ENCODE measurements at regions not wholly inside any gene's neighbourhood (a gene's known extent, or its start where the extent isn't known, plus 50 kb on each side); places are given as distances from the start of the nearest gene placed in this dataset.

- Histone ChIP-seq H3K4me2 (ENCODE audit: low read length) (no peak overlapping the region), H3K9me2 (ENCODE audit: insufficient read depth, low read length) (no peaks in the 10 kb centered on the region), H3K36me3 (ENCODE audit: insufficient read depth, low read length) (no peaks in the 10 kb centered on the region), H3K27ac (ENCODE audit: low read depth, low read length, poor library complexity, severe bottlenecking) (no peak overlapping the region), H3K4me1 (ENCODE audit: insufficient read depth, low read length, poor library complexity, severe bottlenecking) (no peaks in the 10 kb centered on the region), H3K4me3 (ENCODE audit: low read depth, low read length, poor library complexity, severe bottlenecking) (no peak overlapping the region), H3K9me3 (ENCODE audit: low read length) (no peaks in the 10 kb centered on the region), H4K20me1 (ENCODE audit: insufficient read depth, low read length) (no peaks in the 10 kb centered on the region), H2AFZ (ENCODE audit: low read length) (no peak overlapping the region), H3K79me2 (ENCODE audit: insufficient read depth, low read depth, low read length) (no peaks in the 10 kb centered on the region)
- ChIA-PET POLR2A (no interaction called here), CTCF (ENCODE audit: unreplicated experiment) (no interaction called here)
- BruUV-seq (replicated peaks): no TSS peak
- no peak for DNase-seq (ENCODE audit: low spot score)
- TF ChIP-seq CTCF (conservative IDR thresholded peaks at IDR 0.05; ENCODE audit: low read length): no peak
- no peak for TF ChIP-seq EZH2phosphoT487 (IDR thresholded peaks at IDR 0.05; ENCODE audit: borderline replicate concordance, low read depth, low read length)
- intact Hi-C loops (cut with micrococcal nuclease; ENCODE audit: unreplicated experiment): loop anchor here (5.0 kb wide), 1 partner anchor 297 kb away; the partner anchor contains the start of gene EIF1AX
These were observed 172.3 kb upstream of the RPS6KA3 start for GRCh38 chrX:20438871-20439526.

- TF ChIP-seq CTCF (conservative IDR thresholded peaks at IDR 0.05; ENCODE audit: low read length) (no peak), EZH2phosphoT487 (IDR thresholded peaks at IDR 0.05; ENCODE audit: borderline replicate concordance, low read depth, low read length) (no peak)
- Histone ChIP-seq H3K27ac (ENCODE audit: low read depth, low read length, poor library complexity, severe bottlenecking) (no peak overlapping the region), H3K9me3 (ENCODE audit: low read length) (no peaks in the 10 kb centered on the region), H3K4me2 (ENCODE audit: low read length) (no peak overlapping the region), H3K79me2 (ENCODE audit: insufficient read depth, low read depth, low read length) (no peaks in the 10 kb centered on the region), H3K4me3 (ENCODE audit: low read depth, low read length, poor library complexity, severe bottlenecking) (no peak overlapping the region), H2AFZ (ENCODE audit: low read length) (no peak overlapping the region), H4K20me1 (ENCODE audit: insufficient read depth, low read length) (no peaks in the 10 kb centered on the region), H3K36me3 (ENCODE audit: insufficient read depth, low read length) (no peaks in the 10 kb centered on the region), H3K4me1 (ENCODE audit: insufficient read depth, low read length, poor library complexity, severe bottlenecking) (no peaks in the 10 kb centered on the region), H3K9me2 (ENCODE audit: insufficient read depth, low read length) (no peaks in the 10 kb centered on the region)
- intact Hi-C loops (cut with micrococcal nuclease; ENCODE audit: unreplicated experiment): loop anchor here (5.0 kb wide), 1 partner anchor 295 kb away; the partner anchor contains the start of gene EIF1AX
- no peak for DNase-seq (ENCODE audit: low spot score)
- POLR2A ChIA-PET: no interaction called here
- no TSS peak for BruUV-seq (replicated peaks)
- CTCF ChIA-PET (ENCODE audit: unreplicated experiment): no interaction called here
These were observed 171.0 kb upstream of the RPS6KA3 start for GRCh38 chrX:20437683-20438082.

GRCh38 chrX:20435913-20436312 lies 169.2 kb upstream of the RPS6KA3 start:
- CTCF ChIA-PET (ENCODE audit: unreplicated experiment): no interaction called here
- no peaks in the 10 kb centered on the region for H3K9me2 ChIP-seq (ENCODE audit: insufficient read depth, low read length)
- no TSS peak for BruUV-seq (replicated peaks)

More at GRCh38 chrX:20435913-20436312, 169.2 kb upstream of the RPS6KA3 start:
- Histone ChIP-seq H3K27ac (ENCODE audit: low read depth, low read length, poor library complexity, severe bottlenecking) (no peak overlapping the region), H2AFZ (ENCODE audit: low read length) (no peak overlapping the region), H3K9me3 (ENCODE audit: low read length) (no peaks in the 10 kb centered on the region), H4K20me1 (ENCODE audit: insufficient read depth, low read length) (no peaks in the 10 kb centered on the region), H3K79me2 (ENCODE audit: insufficient read depth, low read depth, low read length) (no peaks in the 10 kb centered on the region), H3K4me2 (ENCODE audit: low read length) (no peak overlapping the region), H3K4me3 (ENCODE audit: low read depth, low read length, poor library complexity, severe bottlenecking) (no peak overlapping the region), H3K36me3 (ENCODE audit: insufficient read depth, low read length) (no peaks in the 10 kb centered on the region), H3K4me1 (ENCODE audit: insufficient read depth, low read length, poor library complexity, severe bottlenecking) (no peaks in the 10 kb centered on the region)
- TF ChIP-seq CTCF (conservative IDR thresholded peaks at IDR 0.05; ENCODE audit: low read length) (no peak), EZH2phosphoT487 (IDR thresholded peaks at IDR 0.05; ENCODE audit: borderline replicate concordance, low read depth, low read length) (no peak)
- POLR2A ChIA-PET: interaction anchor here (0.6 to 1.1 kb wide), 2 partner anchors 21 to 109 kb away, joined by 3 read pairs; no protein-coding TSS in a partner anchor
- intact Hi-C loops (cut with micrococcal nuclease; ENCODE audit: unreplicated experiment): loop anchor here (5.0 kb wide), 1 partner anchor 294 kb away; the partner anchor contains the start of gene EIF1AX
- DNase-seq (ENCODE audit: low spot score): no peak
